ENCODE measurements at regions not wholly inside any gene's neighbourhood (a gene's known extent, or its start where the extent isn't known, plus 50 kb on each side); places are given as distances from the start of the nearest gene placed in this dataset.

- TF ChIP-seq CTCF (IDR thresholded peaks at IDR 0.05), result no peak
- no peaks in the 10 kb centered on the region for H3K36me3 Mint-ChIP-seq (ENCODE audit: low read depth)
- no peak overlapping the region for H3K4me3 Mint-ChIP-seq (ENCODE audit: unreplicated experiment)
- H3K4me1 Mint-ChIP-seq (ENCODE audit: low read depth), result no peaks in the 10 kb centered on the region
- H3K9me3 Mint-ChIP-seq (ENCODE audit: low read depth), result no peaks in the 10 kb centered on the region
- H3K27ac Mint-ChIP-seq (ENCODE audit: unreplicated experiment), result no peak overlapping the region
- DNase-seq (ENCODE audit: low spot score), result no peak
- peaks cover 1% of the 10 kb centered on the region for H3K27me3 Mint-ChIP-seq (ENCODE audit: low read depth)
Observed at GRCh38 chr11:87859636-87860035, 315.6 kb downstream of the RAB38 start.

- DNase-seq (ENCODE audit: low spot score), result no peak
- TF ChIP-seq CTCF (IDR thresholded peaks at IDR 0.05), result no peak
- no peaks in the 10 kb centered on the region for H3K27me3 Mint-ChIP-seq (ENCODE audit: low read depth)
- H3K9me3 Mint-ChIP-seq (ENCODE audit: low read depth), result no peaks in the 10 kb centered on the region
- H3K4me3 Mint-ChIP-seq (ENCODE audit: unreplicated experiment), result no peak overlapping the region
- H3K4me1 Mint-ChIP-seq (ENCODE audit: low read depth), result peaks cover 7% of the 10 kb centered on the region
- H3K36me3 Mint-ChIP-seq (ENCODE audit: low read depth), result no peaks in the 10 kb centered on the region
- peak overlapping the region; percentile 47 for H3K27ac Mint-ChIP-seq (ENCODE audit: unreplicated experiment)
Observed at GRCh38 chr11:87851827-87852226, 323.4 kb downstream of the RAB38 start.

DNA sequence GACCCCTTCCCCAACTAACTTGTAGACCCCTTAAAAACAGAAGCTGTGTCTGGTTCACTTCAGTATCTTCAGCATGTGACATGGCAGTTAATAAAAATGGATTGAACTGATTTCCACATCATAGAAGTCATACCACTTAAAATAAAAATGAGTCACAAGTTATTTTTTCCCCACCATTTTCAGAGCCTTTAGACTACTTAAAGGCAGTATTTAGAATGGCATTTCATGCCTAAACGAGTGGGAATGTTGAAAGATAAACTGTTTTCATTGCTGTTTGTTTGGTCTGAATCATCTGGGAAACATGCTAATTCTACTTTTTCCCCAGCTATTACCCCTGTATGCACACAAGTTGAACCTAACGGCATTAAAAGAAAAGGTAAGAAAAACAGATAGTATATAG is 324.0 kb downstream of the RAB38 start:
- no peak for TF ChIP-seq CTCF (IDR thresholded peaks at IDR 0.05)
- no peaks in the 10 kb centered on the region for H3K9me3 Mint-ChIP-seq (ENCODE audit: low read depth)
- H3K36me3 Mint-ChIP-seq (ENCODE audit: low read depth), result no peaks in the 10 kb centered on the region
- no peak overlapping the region for H3K4me3 Mint-ChIP-seq (ENCODE audit: unreplicated experiment)
- H3K4me1 Mint-ChIP-seq (ENCODE audit: low read depth), result peaks cover 7% of the 10 kb centered on the region
- DNase-seq (ENCODE audit: low spot score), result no peak
- no peaks in the 10 kb centered on the region for H3K27me3 Mint-ChIP-seq (ENCODE audit: low read depth)
- peak overlapping the region; percentile 73 for H3K27ac Mint-ChIP-seq (ENCODE audit: unreplicated experiment)

DNA sequence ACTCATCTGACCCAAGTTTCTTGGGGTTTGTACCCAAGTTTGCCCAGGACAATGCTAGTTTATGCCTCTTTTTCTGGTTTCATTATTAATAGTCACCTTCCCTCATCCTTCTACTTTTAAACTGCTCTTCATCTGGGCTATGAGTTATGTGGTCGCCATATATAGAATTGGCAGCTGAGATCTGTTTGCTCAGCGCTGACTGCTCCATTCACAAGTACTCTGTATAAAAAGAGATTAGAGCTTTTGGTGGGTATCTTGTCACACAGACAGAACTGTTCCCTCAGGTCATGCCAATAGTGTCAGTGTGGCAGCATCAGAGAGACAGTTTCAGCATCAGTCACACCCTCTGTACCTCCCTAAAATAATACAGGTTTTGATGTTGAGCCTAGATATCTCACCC is 326.0 kb downstream of the RAB38 start:
- DNase-seq (ENCODE audit: low spot score), result no peak
- no peak for TF ChIP-seq CTCF (IDR thresholded peaks at IDR 0.05)
- no peak overlapping the region for H3K4me3 Mint-ChIP-seq (ENCODE audit: unreplicated experiment)
- no peaks in the 10 kb centered on the region for H3K9me3 Mint-ChIP-seq (ENCODE audit: low read depth)
- H3K27ac Mint-ChIP-seq (ENCODE audit: unreplicated experiment), result no peak overlapping the region
- peaks cover 7% of the 10 kb centered on the region for H3K4me1 Mint-ChIP-seq (ENCODE audit: low read depth)
- H3K27me3 Mint-ChIP-seq (ENCODE audit: low read depth), result no peaks in the 10 kb centered on the region
- H3K36me3 Mint-ChIP-seq (ENCODE audit: low read depth), result no peaks in the 10 kb centered on the region

DNA sequence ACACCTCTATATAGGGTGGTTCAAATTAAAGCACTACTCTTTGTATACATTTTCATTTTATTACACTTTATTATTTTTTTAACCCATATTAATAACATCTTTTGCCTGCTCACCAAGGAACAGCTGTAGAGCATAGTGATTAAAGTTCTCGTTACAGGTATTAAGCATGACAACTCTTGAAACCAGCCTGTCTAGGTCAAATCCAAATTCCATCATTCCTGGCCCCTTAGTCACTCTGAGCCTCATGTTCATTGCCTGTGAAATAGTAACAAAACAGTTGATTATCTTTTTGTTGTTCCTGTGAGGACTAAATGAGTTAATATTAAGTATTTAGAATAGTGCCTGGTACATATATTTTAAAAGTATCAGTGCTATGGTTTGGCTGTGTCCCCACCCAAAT is 334.5 kb downstream of the RAB38 start:
- no peak for DNase-seq (ENCODE audit: low spot score)
- H3K4me3 Mint-ChIP-seq (ENCODE audit: unreplicated experiment), result no peak overlapping the region
- no peaks in the 10 kb centered on the region for H3K27me3 Mint-ChIP-seq (ENCODE audit: low read depth)
- no peaks in the 10 kb centered on the region for H3K36me3 Mint-ChIP-seq (ENCODE audit: low read depth)
- no peak overlapping the region for H3K27ac Mint-ChIP-seq (ENCODE audit: unreplicated experiment)
- no peaks in the 10 kb centered on the region for H3K4me1 Mint-ChIP-seq (ENCODE audit: low read depth)
- TF ChIP-seq CTCF (IDR thresholded peaks at IDR 0.05), result no peak
- H3K9me3 Mint-ChIP-seq (ENCODE audit: low read depth), result peaks cover 4% of the 10 kb centered on the region
